HepG2 (cell line): ENCODE measurements at regions not wholly inside any gene's neighbourhood (a gene's known extent, or its start where the extent isn't known, plus 50 kb on each side); places are given as distances from the start of the nearest gene placed in this dataset.

Experiments used
- MXD4 ChIP-seq: IDR thresholded peaks from 2 replicates; pipeline ENCODE4 v1.6.1; 2016; ENCODE audit warnings: mild to moderate bottlenecking, missing biosample characterization, missing genetic modification reagents
- PHB2 ChIP-seq: fragments of 450-650 bp; IDR thresholded peaks from 2 replicates; pipeline ENCODE4 v1.6.1; 2018; ENCODE audit not compliant: partially characterized antibody
- SRSF4 ChIP-seq: fragments of 200-400 bp; formaldehyde crosslinking; IDR thresholded peaks from one replicate; pipeline ENCODE4 v1.6.1; 2018; ENCODE audit warnings: mild to moderate bottlenecking, low read depth, low read length, moderate library complexity; ENCODE audit not compliant: poor library complexity, severe bottlenecking
- THAP11 ChIP-seq: IDR thresholded peaks from 2 replicates; pipeline ENCODE4 v1.6.1; 2016; ENCODE audit warnings: missing biosample characterization, missing genetic modification reagents
- ZNF530 ChIP-seq: sonication (generic); formaldehyde crosslinking; IDR thresholded peaks from 2 replicates; pipeline ENCODE4 v1.5.0; 2020; ENCODE audit warnings: low read depth, mild to moderate bottlenecking, missing genetic modification reagents
- ZNF737 ChIP-seq: sonication (generic); formaldehyde crosslinking; IDR thresholded peaks from 2 replicates; pipeline ENCODE4 v1.5.0; 2020; ENCODE audit warnings: missing genetic modification reagents, mild to moderate bottlenecking, borderline replicate concordance
- ZNF776 ChIP-seq: sonication (generic); formaldehyde crosslinking; IDR thresholded peaks from 2 replicates; pipeline ENCODE4 v1.4.0; 2020; ENCODE audit warnings: mild to moderate bottlenecking, missing genetic modification reagents
- ZSCAN21 ChIP-seq: sonication (generic); formaldehyde crosslinking; IDR thresholded peaks from 2 replicates; pipeline ENCODE4 v1.8.0; 2022; ENCODE audit warnings: mild to moderate bottlenecking, missing genetic modification reagents, moderate library complexity, borderline replicate concordance
- TF ChIP-seq, protein P1 (sequence below): sonication (generic); formaldehyde crosslinking; IDR thresholded peaks from 2 replicates; pipeline ENCODE4 v1.4.0; 2020; ENCODE audit warnings: missing genetic modification reagents
- TF ChIP-seq, protein P2 (sequence below): sonication (generic); formaldehyde crosslinking; IDR thresholded peaks from 2 replicates; pipeline ENCODE4 v1.5.0; 2020; ENCODE audit warnings: mild to moderate bottlenecking, missing genetic modification reagents, borderline replicate concordance
- TF ChIP-seq, protein P3 (sequence below): sonication (generic); formaldehyde crosslinking; IDR thresholded peaks from 2 replicates; pipeline ENCODE4 v1.5.1; 2020; ENCODE audit warnings: mild to moderate bottlenecking, missing genetic modification reagents, borderline replicate concordance
- TF ChIP-seq, protein P4 (sequence below): sonication (generic); formaldehyde crosslinking; IDR thresholded peaks from 2 replicates; pipeline ENCODE4 v1.9.0; 2021; ENCODE audit warnings: missing genetic modification reagents, borderline replicate concordance

DNA sequence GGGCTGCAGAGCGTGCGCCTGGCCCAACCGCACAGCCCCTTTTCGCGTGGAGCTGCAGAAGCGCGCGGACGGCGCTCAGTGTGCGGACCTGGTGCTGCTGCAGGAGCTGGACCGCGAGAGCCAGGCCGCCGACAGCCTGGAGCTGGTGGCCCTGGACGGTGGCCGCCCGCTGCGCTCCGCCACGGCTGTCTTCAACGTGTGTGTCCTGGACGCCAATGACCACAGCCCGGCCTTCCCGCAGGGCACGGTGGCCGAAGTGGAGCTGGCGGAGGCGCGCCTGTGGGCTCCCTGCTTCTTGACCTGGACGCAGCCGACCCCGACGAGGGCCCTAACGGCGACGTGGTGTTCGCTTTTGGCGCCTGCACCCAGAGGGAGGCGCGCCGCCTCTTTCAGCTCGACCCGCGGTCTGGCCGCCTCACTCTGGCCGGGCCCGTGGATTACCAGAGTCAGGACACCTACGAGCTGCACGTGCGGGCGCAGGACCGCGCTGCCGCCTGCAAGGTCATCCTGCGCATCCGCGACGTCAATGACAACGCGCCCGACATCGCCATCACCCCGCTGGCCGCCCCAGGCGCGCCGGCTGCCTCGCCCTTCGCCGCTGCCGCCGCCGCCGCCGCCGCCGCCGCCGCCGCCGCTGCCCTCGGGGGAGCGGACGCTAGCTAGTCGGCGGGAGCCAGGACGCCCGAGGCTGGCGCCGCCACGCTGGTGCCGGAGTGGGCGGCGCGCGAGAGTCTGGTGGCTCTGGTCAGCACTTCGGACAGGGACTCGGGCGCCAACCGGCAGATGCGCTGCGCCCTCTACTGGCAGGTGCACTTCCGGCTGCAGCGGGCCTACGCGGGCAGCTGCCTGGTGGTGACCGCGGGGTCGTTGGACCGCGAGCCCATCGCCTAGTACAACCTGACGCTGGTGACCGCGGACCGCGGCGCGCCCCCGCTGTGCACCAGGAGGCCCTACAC lies 172.2 kb downstream of the OLFM4 start (continued):
- TF ChIP-seq, protein P1, sequence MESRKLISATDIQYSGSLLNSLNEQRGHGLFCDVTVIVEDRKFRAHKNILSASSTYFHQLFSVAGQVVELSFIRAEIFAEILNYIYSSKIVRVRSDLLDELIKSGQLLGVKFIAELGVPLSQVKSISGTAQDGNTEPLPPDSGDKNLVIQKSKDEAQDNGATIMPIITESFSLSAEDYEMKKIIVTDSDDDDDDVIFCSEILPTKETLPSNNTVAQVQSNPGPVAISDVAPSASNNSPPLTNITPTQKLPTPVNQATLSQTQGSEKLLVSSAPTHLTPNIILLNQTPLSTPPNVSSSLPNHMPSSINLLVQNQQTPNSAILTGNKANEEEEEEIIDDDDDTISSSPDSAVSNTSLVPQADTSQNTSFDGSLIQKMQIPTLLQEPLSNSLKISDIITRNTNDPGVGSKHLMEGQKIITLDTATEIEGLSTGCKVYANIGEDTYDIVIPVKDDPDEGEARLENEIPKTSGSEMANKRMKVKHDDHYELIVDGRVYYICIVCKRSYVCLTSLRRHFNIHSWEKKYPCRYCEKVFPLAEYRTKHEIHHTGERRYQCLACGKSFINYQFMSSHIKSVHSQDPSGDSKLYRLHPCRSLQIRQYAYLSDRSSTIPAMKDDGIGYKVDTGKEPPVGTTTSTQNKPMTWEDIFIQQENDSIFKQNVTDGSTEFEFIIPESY, result peak; percentile 65; the same call in 1 of the 2 replicates
- TF ChIP-seq, protein P2, sequence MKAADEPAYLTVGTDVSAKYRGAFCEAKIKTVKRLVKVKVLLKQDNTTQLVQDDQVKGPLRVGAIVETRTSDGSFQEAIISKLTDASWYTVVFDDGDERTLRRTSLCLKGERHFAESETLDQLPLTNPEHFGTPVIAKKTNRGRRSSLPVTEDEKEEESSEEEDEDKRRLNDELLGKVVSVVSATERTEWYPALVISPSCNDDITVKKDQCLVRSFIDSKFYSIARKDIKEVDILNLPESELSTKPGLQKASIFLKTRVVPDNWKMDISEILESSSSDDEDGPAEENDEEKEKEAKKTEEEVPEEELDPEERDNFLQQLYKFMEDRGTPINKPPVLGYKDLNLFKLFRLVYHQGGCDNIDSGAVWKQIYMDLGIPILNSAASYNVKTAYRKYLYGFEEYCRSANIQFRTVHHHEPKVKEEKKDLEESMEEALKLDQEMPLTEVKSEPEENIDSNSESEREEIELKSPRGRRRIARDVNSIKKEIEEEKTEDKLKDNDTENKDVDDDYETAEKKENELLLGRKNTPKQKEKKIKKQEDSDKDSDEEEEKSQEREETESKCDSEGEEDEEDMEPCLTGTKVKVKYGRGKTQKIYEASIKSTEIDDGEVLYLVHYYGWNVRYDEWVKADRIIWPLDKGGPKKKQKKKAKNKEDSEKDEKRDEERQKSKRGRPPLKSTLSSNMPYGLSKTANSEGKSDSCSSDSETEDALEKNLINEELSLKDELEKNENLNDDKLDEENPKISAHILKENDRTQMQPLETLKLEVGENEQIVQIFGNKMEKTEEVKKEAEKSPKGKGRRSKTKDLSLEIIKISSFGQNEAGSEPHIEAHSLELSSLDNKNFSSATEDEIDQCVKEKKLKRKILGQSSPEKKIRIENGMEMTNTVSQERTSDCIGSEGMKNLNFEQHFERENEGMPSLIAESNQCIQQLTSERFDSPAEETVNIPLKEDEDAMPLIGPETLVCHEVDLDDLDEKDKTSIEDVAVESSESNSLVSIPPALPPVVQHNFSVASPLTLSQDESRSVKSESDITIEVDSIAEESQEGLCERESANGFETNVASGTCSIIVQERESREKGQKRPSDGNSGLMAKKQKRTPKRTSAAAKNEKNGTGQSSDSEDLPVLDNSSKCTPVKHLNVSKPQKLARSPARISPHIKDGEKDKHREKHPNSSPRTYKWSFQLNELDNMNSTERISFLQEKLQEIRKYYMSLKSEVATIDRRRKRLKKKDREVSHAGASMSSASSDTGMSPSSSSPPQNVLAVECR, result no peak
- TF ChIP-seq MXD4 (CRISPR knock-in tag) (no peak), ZNF737 (CRISPR knock-in tag) (no peak), ZSCAN21 (no peak), ZNF776 (no peak), PHB2 (no peak), SRSF4 (no peak), ZNF530 (CRISPR knock-in tag) (no peak), THAP11 (no peak)
- TF ChIP-seq, protein P3, sequence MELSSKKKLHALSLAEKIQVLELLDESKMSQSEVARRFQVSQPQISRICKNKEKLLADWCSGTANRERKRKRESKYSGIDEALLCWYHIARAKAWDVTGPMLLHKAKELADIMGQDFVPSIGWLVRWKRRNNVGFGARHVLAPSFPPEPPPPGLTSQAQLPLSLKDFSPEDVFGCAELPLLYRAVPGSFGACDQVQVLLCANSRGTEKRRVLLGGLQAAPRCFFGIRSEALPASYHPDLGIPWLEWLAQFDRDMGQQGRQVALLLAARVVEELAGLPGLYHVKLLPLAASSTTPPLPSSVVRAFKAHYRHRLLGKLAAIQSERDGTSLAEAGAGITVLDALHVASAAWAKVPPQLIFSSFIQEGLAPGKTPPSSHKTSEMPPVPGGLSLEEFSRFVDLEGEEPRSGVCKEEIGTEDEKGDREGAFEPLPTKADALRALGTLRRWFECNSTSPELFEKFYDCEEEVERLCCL (CRISPR knock-in tag), result no peak
- TF ChIP-seq, protein P4, sequence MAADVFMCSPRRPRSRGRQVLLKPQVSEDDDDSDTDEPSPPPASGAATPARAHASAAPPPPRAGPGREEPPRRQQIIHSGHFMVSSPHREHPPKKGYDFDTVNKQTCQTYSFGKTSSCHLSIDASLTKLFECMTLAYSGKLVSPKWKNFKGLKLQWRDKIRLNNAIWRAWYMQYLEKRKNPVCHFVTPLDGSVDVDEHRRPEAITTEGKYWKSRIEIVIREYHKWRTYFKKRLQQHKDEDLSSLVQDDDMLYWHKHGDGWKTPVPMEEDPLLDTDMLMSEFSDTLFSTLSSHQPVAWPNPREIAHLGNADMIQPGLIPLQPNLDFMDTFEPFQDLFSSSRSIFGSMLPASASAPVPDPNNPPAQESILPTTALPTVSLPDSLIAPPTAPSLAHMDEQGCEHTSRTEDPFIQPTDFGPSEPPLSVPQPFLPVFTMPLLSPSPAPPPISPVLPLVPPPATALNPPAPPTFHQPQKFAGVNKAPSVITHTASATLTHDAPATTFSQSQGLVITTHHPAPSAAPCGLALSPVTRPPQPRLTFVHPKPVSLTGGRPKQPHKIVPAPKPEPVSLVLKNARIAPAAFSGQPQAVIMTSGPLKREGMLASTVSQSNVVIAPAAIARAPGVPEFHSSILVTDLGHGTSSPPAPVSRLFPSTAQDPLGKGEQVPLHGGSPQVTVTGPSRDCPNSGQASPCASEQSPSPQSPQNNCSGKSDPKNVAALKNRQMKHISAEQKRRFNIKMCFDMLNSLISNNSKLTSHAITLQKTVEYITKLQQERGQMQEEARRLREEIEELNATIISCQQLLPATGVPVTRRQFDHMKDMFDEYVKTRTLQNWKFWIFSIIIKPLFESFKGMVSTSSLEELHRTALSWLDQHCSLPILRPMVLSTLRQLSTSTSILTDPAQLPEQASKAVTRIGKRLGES, result no peak
